Neural crest cell (in vitro differentiated cells): ENCODE measurements at regions not wholly inside any gene's neighbourhood (a gene's known extent, or its start where the extent isn't known, plus 50 kb on each side); places are given as distances from the start of the nearest gene placed in this dataset.

Experiments
- DNase-seq: peaks from one replicate; pipeline ENCODE4 v3.0.0; 2021; ENCODE audit warnings: low read depth, mixed read lengths, low spot score
- H3K27ac Mint-ChIP-seq: one replicate; pipeline ENCODE4 v1.8.0; 2021; ENCODE audit warnings: mild to moderate bottlenecking, mixed read lengths; ENCODE audit not compliant: unreplicated experiment
- H3K27me3 Mint-ChIP-seq: 2 replicates; pipeline ENCODE4 v1.8.0; 2021; ENCODE audit warnings: low read depth, mild to moderate bottlenecking, mixed read lengths
- H3K36me3 Mint-ChIP-seq: 2 replicates; pipeline ENCODE4 v1.8.0; 2021; ENCODE audit warnings: low read depth, mild to moderate bottlenecking, mixed read lengths
- H3K4me1 Mint-ChIP-seq: 2 replicates; pipeline ENCODE4 v1.8.0; 2021; ENCODE audit warnings: mixed read lengths
- H3K4me3 Mint-ChIP-seq: one replicate; pipeline ENCODE4 v1.8.0; 2021; ENCODE audit warnings: mild to moderate bottlenecking, mixed read lengths
- H3K9me3 Mint-ChIP-seq: 2 replicates; pipeline ENCODE4 v1.8.0; 2021; ENCODE audit warnings: mixed read lengths
- CTCF ChIP-seq: fragments of 200-600 bp; sonication (generic); conservative IDR thresholded peaks from 2 replicates; pipeline ENCODE4 v1.5.0; 2021; ENCODE audit warnings: antibody characterized with exemption, mild to moderate bottlenecking

GRCh38 chr5:72608297-72608696, 101.1 kb upstream of the ZNF366 start:
- H3K9me3 Mint-ChIP-seq: no peaks in the 10 kb centered on the region
- H3K4me3 Mint-ChIP-seq: no peak overlapping the region
- no peak for DNase-seq
- H3K4me1 Mint-ChIP-seq: peaks cover 22% of the 10 kb centered on the region
- H3K27ac Mint-ChIP-seq: peak overlapping the region; percentile 45
- no peak for TF ChIP-seq CTCF
- no peaks in the 10 kb centered on the region for H3K36me3 Mint-ChIP-seq
- H3K27me3 Mint-ChIP-seq: no peaks in the 10 kb centered on the region

- H3K9me3 Mint-ChIP-seq: no peaks in the 10 kb centered on the region
- no peak for TF ChIP-seq CTCF
- no peak overlapping the region for H3K27ac Mint-ChIP-seq
- H3K4me1 Mint-ChIP-seq: peaks cover 22% of the 10 kb centered on the region
- H3K27me3 Mint-ChIP-seq: no peaks in the 10 kb centered on the region
- no peak for DNase-seq
- no peaks in the 10 kb centered on the region for H3K36me3 Mint-ChIP-seq
- no peak overlapping the region for H3K4me3 Mint-ChIP-seq
Measured at GRCh38 chr5:72607381-72607780, 100.2 kb upstream of the ZNF366 start.

DNA sequence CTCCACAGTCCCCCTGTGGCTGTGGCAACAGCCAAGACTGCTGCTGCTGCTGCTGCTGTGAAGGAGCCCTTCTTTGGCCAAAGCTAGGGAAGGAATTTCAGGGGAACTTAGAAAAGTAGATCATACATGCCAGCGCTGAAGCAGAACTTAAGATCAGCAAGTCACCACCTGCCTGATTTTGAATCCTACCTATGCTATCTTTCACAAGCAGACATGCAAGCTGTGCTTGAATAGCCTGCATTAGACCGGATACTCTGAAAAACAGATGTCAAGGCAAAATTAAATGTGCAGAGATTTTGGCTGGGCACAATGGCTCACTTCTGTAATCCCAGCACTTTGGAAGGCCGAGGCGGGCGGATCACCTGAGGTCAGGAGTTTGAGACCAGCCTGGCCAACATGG, 99.3 kb upstream of the ZNF366 start:
- no peaks in the 10 kb centered on the region for H3K36me3 Mint-ChIP-seq
- no peak overlapping the region for H3K4me3 Mint-ChIP-seq
- H3K4me1 Mint-ChIP-seq: peaks cover 22% of the 10 kb centered on the region
- H3K9me3 Mint-ChIP-seq: no peaks in the 10 kb centered on the region
- DNase-seq: no peak
- no peaks in the 10 kb centered on the region for H3K27me3 Mint-ChIP-seq
- no peak for TF ChIP-seq CTCF
- H3K27ac Mint-ChIP-seq: no peak overlapping the region

- Mint-ChIP-seq H3K9me3 (no peaks in the 10 kb centered on the region), H3K27me3 (no peaks in the 10 kb centered on the region), H3K4me3 (no peak overlapping the region), H3K4me1 (peaks cover 14% of the 10 kb centered on the region), H3K36me3 (no peaks in the 10 kb centered on the region), H3K27ac (no peak overlapping the region)
- no peak for DNase-seq
- no peak for TF ChIP-seq CTCF
Measured at GRCh38 chr5:72605632-72606031, 98.4 kb upstream of the ZNF366 start.

GRCh38 chr5:72604798-72605154, 97.6 kb upstream of the ZNF366 start:
- TF ChIP-seq CTCF: no peak
- H3K36me3 Mint-ChIP-seq: no peaks in the 10 kb centered on the region
- no peak overlapping the region for H3K4me3 Mint-ChIP-seq
- no peak for DNase-seq
- H3K27ac Mint-ChIP-seq: no peak overlapping the region
- no peaks in the 10 kb centered on the region for H3K9me3 Mint-ChIP-seq
- H3K27me3 Mint-ChIP-seq: no peaks in the 10 kb centered on the region
- peaks cover 12% of the 10 kb centered on the region for H3K4me1 Mint-ChIP-seq
